K562 (cell line): ENCODE measurements at regions not wholly inside any gene's neighbourhood (a gene's known extent, or its start where the extent isn't known, plus 50 kb on each side); places are given as distances from the start of the nearest gene placed in this dataset.

Source experiments
- ATAC-seq: fragments of 200-7000 bp; cut with Tn5 transposase; 3 replicates; pipeline ENCODE4 v1.9.1; 2020; ENCODE audit warnings: moderate library complexity
- BruUV-seq: library from RNA; stranded (reverse); fragments of 400-500 nt; replicated peaks from 2 replicates; lab custom pipeline; 2021; lab: Mats Ljungman, UMichigan
- CTCF ChIA-PET: fragments of 300-600 bp; formaldehyde crosslinking; extraction: SDS; loops from one replicate; lab custom pipeline; 2021; ENCODE audit warnings: low intra/inter-chr PET ratio; lab: Yijun Ruan, JAX
- POLR2A ChIA-PET: fragments of 300-600, 350-650 bp; sonication (Branson Sonifier 250); formaldehyde crosslinking; extraction: SDS; loops from one replicate; lab custom pipeline; 2021; ENCODE audit warnings: antibody characterized with exemption, inconsistent platforms; lab: Yijun Ruan, JAX
- DNase-seq, 4 experiments: peaks; one replicate each; pipeline versions ENCODE4 v3.0.0 to v3.0.0-alpha.2; 2011 to 2018; ENCODE audit warnings: low spot score in 3 of 4, mixed read lengths in 3 of 4; ENCODE audit errors: extremely low read depth in 1 of 4
- FAIRE-seq: peaks from 2 replicates; lab custom pipeline; 2011; peaks lifted over from hg19 to GRCh38; lab: Jason Lieb, UNC
- H2AFZ ChIP-seq: 2 replicates; pipeline ENCODE4 v1.6.0; 2011; ENCODE audit warnings: low read depth, low read length, control low read depth, inconsistent platforms
- H3K27ac ChIP-seq: fragments of 200-600 bp; 3 replicates; pipeline ENCODE4 v1.8.0; 2011; ENCODE audit warnings: low read depth, mild to moderate bottlenecking, control low read depth, inconsistent platforms, low read length, moderate library complexity, mixed read lengths; ENCODE audit errors: extremely low read depth
- H3K27me3 ChIP-seq, 2 experiments: fragments of 300-600 bp in 1 of 2; 2 replicates in 1 of 2; 3 replicates in 1 of 2; pipeline versions ENCODE4 v1.6.0 to v1.8.0; 2011; ENCODE audit warnings: inconsistent platforms in 2 of 2, low read length in 2 of 2, mild to moderate bottlenecking in 1 of 2, mixed read lengths in 1 of 2, moderate library complexity in 1 of 2; ENCODE audit not compliant: control insufficient read depth in 2 of 2, insufficient read depth in 2 of 2
- H3K36me3 ChIP-seq: fragments of 300-600 bp; 3 replicates; pipeline ENCODE4 v1.8.0; 2011; ENCODE audit warnings: mild to moderate bottlenecking, low read length, inconsistent platforms; ENCODE audit not compliant: control insufficient read depth, insufficient read depth
- H3K4me1 ChIP-seq, 2 experiments: fragments of 200-600 bp in 1 of 2; replicated peaks in 1 of 2; 2 replicates in 1 of 2; 3 replicates in 1 of 2; pipeline versions ENCODE4 v1.5.1 to v1.8.0; 2011; ENCODE audit warnings: inconsistent platforms in 2 of 2, low read length in 2 of 2, mild to moderate bottlenecking in 1 of 2, mixed read lengths in 1 of 2, moderate library complexity in 1 of 2; ENCODE audit not compliant: control insufficient read depth in 2 of 2, insufficient read depth in 2 of 2
- H3K4me2 ChIP-seq: 2 replicates; pipeline ENCODE4 v1.6.1; 2011; ENCODE audit warnings: low read length, control low read depth, inconsistent platforms, mixed read lengths; ENCODE audit not compliant: insufficient read depth
- H3K4me3 ChIP-seq: fragments of 200-600 bp; sonication (generic), shearing (Covaris generic); 2 replicates; pipeline ENCODE4 v1.5.1; 2016; ENCODE audit warnings: control low read depth, inconsistent platforms
- H3K79me2 ChIP-seq: fragments of 200-600 bp; 3 replicates; pipeline ENCODE4 v1.8.0; 2011; ENCODE audit warnings: low read length, inconsistent platforms; ENCODE audit not compliant: control insufficient read depth, insufficient read depth
- H3K9ac ChIP-seq, 2 experiments: 2 replicates each; pipeline versions ENCODE4 v1.6.0 to v1.6.1; 2011; ENCODE audit warnings: low read depth in 2 of 2, low read length in 2 of 2, control low read depth in 1 of 2, inconsistent platforms in 1 of 2, mild to moderate bottlenecking in 1 of 2, mixed read lengths in 1 of 2; ENCODE audit not compliant: insufficient read depth in 1 of 2
- H3K9me1 ChIP-seq: one replicate; pipeline ENCODE4 v1.6.0; 2011; ENCODE audit warnings: inconsistent platforms, mild to moderate bottlenecking, low read length, moderate library complexity; ENCODE audit not compliant: control insufficient read depth, insufficient read depth
- H3K9me3 ChIP-seq: replicated peaks from 2 replicates; pipeline ENCODE4 v1.5.1; 2011; ENCODE audit warnings: low read depth, low read length, inconsistent platforms; ENCODE audit not compliant: control insufficient read depth, insufficient read depth
- H4K20me1 ChIP-seq: replicated peaks from 2 replicates; pipeline ENCODE4 v1.6.1; 2011; ENCODE audit warnings: low read length, inconsistent platforms, mixed read lengths; ENCODE audit not compliant: control insufficient read depth, insufficient read depth
- BRD4 ChIP-seq: fragments of 200-600 bp; sonication (generic); IDR thresholded peaks from 2 replicates; pipeline ENCODE4 v1.6.1; 2017; ENCODE audit warnings: inconsistent platforms
- CBX8 ChIP-seq: fragments of 200-600 bp; sonication (generic); IDR thresholded peaks from 2 replicates; pipeline ENCODE4 v1.6.1; 2012; ENCODE audit warnings: borderline replicate concordance, mixed run types, low read depth, mild to moderate bottlenecking, moderate library complexity, mixed read lengths, low read length, control low read depth, inconsistent platforms; ENCODE audit not compliant: poor library complexity, severe bottlenecking; ENCODE audit errors: extremely low read depth
- ESRRB ChIP-seq: fragments of 250-450 bp; sonication (Bioruptor Pico); IDR thresholded peaks from 2 replicates; pipeline ENCODE4 v1.5.0; 2020; ENCODE audit warnings: mild to moderate bottlenecking, moderate library complexity, borderline replicate concordance
- EWSR1 ChIP-seq: fragments of 450-650 bp; IDR thresholded peaks from 2 replicates; pipeline ENCODE4 v1.6.1; 2018; ENCODE audit warnings: borderline replicate concordance, mild to moderate bottlenecking, low read depth, moderate library complexity; ENCODE audit not compliant: partially characterized antibody
- HCFC1 ChIP-seq: IDR thresholded peaks from 2 replicates; pipeline ENCODE4 v1.6.1; 2012; ENCODE audit warnings: low read depth, low read length, improper control_type of control experiment
- HLTF ChIP-seq: fragments of 450-650 bp; IDR thresholded peaks from 2 replicates; pipeline ENCODE4 v1.6.1; 2016
- KAT7 ChIP-seq: sonication (generic); formaldehyde crosslinking; IDR thresholded peaks from 2 replicates; pipeline ENCODE4 v1.8.0; 2022; ENCODE audit warnings: missing genetic modification reagents, mild to moderate bottlenecking, borderline replicate concordance
- MBD2 ChIP-seq: sonication (generic); IDR thresholded peaks from 2 replicates; pipeline ENCODE4 v1.6.1; 2016; ENCODE audit warnings: low read depth, borderline replicate concordance
- MYBL2 ChIP-seq, 2 experiments: fragments of 450-650 bp in 1 of 2; sonication (generic) in 1 of 2; formaldehyde crosslinking in 1 of 2; IDR thresholded peaks; 2 replicates each; pipeline versions ENCODE4 v1.6.1 to v1.8.1; 2017 to 2022; ENCODE audit warnings: borderline replicate concordance in 1 of 2, inconsistent platforms in 1 of 2, low read depth in 1 of 2, mild to moderate bottlenecking in 1 of 2, missing genetic modification reagents in 1 of 2, moderate library complexity in 1 of 2
- STAG1 ChIP-seq: sonication (generic); formaldehyde crosslinking; IDR thresholded peaks from 2 replicates; pipeline ENCODE4 v1.5.0; 2020; ENCODE audit warnings: missing genetic modification reagents, borderline replicate concordance
- TEAD2 ChIP-seq: fragments of 450-650 bp; IDR thresholded peaks from 2 replicates; pipeline ENCODE4 v1.6.1; 2016; ENCODE audit warnings: missing genetic modification characterization, control low read depth, missing compliant biosample characterization
- ZNF24 ChIP-seq: fragments of 450-650 bp; IDR thresholded peaks from 2 replicates; pipeline ENCODE4 v1.6.1; 2016
- ZNF311 ChIP-seq: fragments of 250-450 bp; sonication (Bioruptor Pico); IDR thresholded peaks from 2 replicates; pipeline ENCODE4 v1.4.0; 2020; ENCODE audit warnings: mild to moderate bottlenecking, moderate library complexity
- ZNF586 ChIP-seq: fragments of 450-650 bp; formaldehyde crosslinking; conservative IDR thresholded peaks from 2 replicates; pipeline ENCODE4 v1.4.0; 2020; ENCODE audit warnings: mild to moderate bottlenecking, moderate library complexity
- WGBS: fragments of 100-300 bp; shearing (Covaris generic); methylation state at CpG from one replicate; pipeline ENCODE4 v1.1.6; 2016; ENCODE audit warnings: low coverage, mixed read lengths; ENCODE audit not compliant: insufficient coverage; ENCODE audit errors: missing lambda C conversion rate; 5-methylcytosine and 5-hydroxymethylcytosine counted together
- in situ Hi-C: fragments of 300-500 bp; cut with MboI; formaldehyde crosslinking; loops from 4 replicates; pipeline ENCODE4 v1.15.0; 2018; ENCODE audit warnings: inconsistent platforms, mixed read lengths
- intact Hi-C: fragments of 100-400 bp; cut with micrococcal nuclease; formaldehyde crosslinking; loops from 2 replicates; pipeline ENCODE4 v1.14.2; 2022
- TF ChIP-seq, protein P1 (sequence below), 2 experiments: fragments of 450-650 bp; IDR thresholded peaks; 2 replicates each; pipeline ENCODE4 v1.6.1; 2018; ENCODE audit warnings: mild to moderate bottlenecking in 2 of 2, low read depth in 1 of 2; ENCODE audit not compliant: partially characterized antibody in 2 of 2

DNA sequence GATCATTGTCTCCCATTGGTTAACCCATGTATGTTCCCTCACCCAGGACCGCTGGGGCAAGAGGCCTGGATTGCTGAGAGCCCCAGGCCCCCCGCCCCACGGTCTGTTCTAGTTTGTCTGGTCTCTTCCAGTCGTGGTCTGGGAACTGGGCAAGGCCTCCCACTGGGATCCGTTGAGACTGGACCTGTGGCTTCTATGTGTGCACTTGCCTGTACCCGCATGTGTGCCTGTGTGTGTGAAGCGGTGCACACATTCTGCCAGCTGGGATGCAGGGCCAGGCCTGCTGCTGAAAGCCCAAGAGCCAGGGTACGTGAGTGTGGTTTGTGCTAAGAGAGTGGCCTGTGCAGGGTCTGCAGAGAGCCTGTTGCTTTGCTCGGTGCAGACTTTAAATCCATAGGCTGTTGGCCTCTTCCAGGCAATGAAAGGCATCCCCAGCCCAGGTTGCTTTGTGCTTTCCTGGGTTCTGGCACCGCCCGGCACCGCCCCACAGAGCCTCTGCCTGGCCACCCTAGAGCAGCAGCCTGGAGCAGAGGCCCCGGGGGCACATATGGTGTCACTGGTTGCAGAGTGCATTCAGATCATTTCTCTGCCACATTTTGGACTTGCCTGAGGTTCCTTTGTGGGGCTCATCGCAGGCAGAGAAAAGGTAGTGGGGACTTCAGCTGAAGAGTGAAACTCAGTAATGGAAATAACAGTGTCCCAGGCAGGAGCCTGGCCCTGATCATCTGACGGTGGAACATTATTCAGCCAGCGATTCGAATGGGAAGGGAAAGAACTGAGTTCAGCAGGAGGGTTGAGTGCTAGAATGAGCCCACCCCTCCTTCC, 215.5 kb downstream of the GLRX3 start (continued):
- no peak for TF ChIP-seq ZNF311 (CRISPR knock-in tag)
- TF ChIP-seq ZNF24: no peak
- no peak for TF ChIP-seq EWSR1
- no peak for TF ChIP-seq ESRRB (CRISPR knock-in tag)
- TF ChIP-seq TEAD2 (tag): no peak

DNA sequence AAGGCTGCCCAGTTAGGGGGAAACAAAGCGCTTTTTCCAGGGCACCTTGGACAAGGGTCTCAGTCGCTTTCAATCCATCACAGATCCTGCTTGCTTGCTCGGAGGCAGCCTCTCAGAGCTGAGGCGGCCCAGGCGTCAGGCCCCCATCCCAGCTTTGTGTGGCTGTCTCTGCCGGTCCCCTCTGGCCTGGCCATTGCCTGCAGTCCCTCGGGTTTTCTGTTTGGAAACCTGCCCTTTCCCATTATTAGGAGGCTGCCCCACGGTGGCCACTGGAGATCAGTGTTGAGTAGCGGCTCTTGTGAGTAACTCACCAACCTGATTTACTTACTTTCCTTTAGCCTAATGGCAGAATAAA, 216.1 kb downstream of the GLRX3 start:
- H3K4me2 ChIP-seq: no peak overlapping the region
- BruUV-seq: no TSS peak
- H2AFZ ChIP-seq: no peak overlapping the region
- peaks cover 0 to 9% of the 10 kb centered on the region in 2 experiments; a peak in 1 of 5 replicates for H3K27me3 ChIP-seq
- intact Hi-C loops: no loop called here
- in situ Hi-C loops: no loop called here
- no peak overlapping the region for H3K4me3 ChIP-seq
- H3K36me3 ChIP-seq: no peaks in the 10 kb centered on the region
- FAIRE-seq: no peak
- no peak overlapping the region for H3K9ac ChIP-seq
- no peaks in the 10 kb centered on the region for H3K79me2 ChIP-seq
- ChIA-PET CTCF (no interaction called here), POLR2A (no interaction called here)
- H3K27ac ChIP-seq: no peak overlapping the region
- H3K4me1 ChIP-seq: no peaks in the 10 kb centered on the region
- ATAC-seq: no peak
- WGBS: 0% methylated on average over 4 of the region's 9 CpGs
- DNase-seq: no peak
- no peaks in the 10 kb centered on the region for H3K9me1 ChIP-seq
- H4K20me1 ChIP-seq: no peaks in the 10 kb centered on the region
- H3K9me3 ChIP-seq: no peaks in the 10 kb centered on the region
- no peak for TF ChIP-seq MBD2
- no peak for TF ChIP-seq ZNF586
- no peak for TF ChIP-seq BRD4
- TF ChIP-seq MYBL2 (IDR thresholded peaks at IDR 0.05; ENCODE audit: low read depth): no peak
- no peak for TF ChIP-seq MYBL2 (CRISPR knock-in tag; IDR thresholded peaks at IDR 0.05; ENCODE audit: borderline replicate concordance)
- no peak for TF ChIP-seq STAG1 (CRISPR knock-in tag)
- no peak for TF ChIP-seq CBX8
- TF ChIP-seq, protein P1, sequence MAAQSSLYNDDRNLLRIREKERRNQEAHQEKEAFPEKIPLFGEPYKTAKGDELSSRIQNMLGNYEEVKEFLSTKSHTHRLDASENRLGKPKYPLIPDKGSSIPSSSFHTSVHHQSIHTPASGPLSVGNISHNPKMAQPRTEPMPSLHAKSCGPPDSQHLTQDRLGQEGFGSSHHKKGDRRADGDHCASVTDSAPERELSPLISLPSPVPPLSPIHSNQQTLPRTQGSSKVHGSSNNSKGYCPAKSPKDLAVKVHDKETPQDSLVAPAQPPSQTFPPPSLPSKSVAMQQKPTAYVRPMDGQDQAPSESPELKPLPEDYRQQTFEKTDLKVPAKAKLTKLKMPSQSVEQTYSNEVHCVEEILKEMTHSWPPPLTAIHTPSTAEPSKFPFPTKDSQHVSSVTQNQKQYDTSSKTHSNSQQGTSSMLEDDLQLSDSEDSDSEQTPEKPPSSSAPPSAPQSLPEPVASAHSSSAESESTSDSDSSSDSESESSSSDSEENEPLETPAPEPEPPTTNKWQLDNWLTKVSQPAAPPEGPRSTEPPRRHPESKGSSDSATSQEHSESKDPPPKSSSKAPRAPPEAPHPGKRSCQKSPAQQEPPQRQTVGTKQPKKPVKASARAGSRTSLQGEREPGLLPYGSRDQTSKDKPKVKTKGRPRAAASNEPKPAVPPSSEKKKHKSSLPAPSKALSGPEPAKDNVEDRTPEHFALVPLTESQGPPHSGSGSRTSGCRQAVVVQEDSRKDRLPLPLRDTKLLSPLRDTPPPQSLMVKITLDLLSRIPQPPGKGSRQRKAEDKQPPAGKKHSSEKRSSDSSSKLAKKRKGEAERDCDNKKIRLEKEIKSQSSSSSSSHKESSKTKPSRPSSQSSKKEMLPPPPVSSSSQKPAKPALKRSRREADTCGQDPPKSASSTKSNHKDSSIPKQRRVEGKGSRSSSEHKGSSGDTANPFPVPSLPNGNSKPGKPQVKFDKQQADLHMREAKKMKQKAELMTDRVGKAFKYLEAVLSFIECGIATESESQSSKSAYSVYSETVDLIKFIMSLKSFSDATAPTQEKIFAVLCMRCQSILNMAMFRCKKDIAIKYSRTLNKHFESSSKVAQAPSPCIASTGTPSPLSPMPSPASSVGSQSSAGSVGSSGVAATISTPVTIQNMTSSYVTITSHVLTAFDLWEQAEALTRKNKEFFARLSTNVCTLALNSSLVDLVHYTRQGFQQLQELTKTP (IDR thresholded peaks at IDR 0.05; ENCODE audit: low read depth in 1 of 2, partially characterized antibody in 2 of 2): no peak
- TF ChIP-seq HCFC1: no peak
- no peak for TF ChIP-seq HLTF
- TF ChIP-seq KAT7 (CRISPR knock-in tag): no peak
